ENCODE measurements at regions not wholly inside any gene's neighbourhood (a gene's known extent, or its start where the extent isn't known, plus 50 kb on each side); places are given as distances from the start of the nearest gene placed in this dataset.

GRCh38 chrX:3407121-3407520 lies 60.7 kb upstream of the MXRA5 start:
- no peak overlapping the region for H3K4me3 ChIP-seq (ENCODE audit: control insufficient read depth, low read depth, low read length)
- DNase-seq (ENCODE audit: low read depth): no peak
- TF ChIP-seq CTCF (IDR thresholded peaks at IDR 0.05; ENCODE audit: control insufficient read depth, insufficient read depth, low read depth, low read length, missing control alignments): no peak

GRCh38 chrX:3403748-3404147 lies 57.3 kb upstream of the MXRA5 start:
- no peak for TF ChIP-seq CTCF (IDR thresholded peaks at IDR 0.05; ENCODE audit: control insufficient read depth, insufficient read depth, low read depth, low read length, missing control alignments)

More at GRCh38 chrX:3403748-3404147, 57.3 kb upstream of the MXRA5 start:
- DNase-seq (ENCODE audit: low read depth): no peak
- H3K4me3 ChIP-seq (ENCODE audit: control insufficient read depth, low read depth, low read length): no peak overlapping the region

Measured in AG09309 (cell line).